Prostate gland (tissue), 2 donors: ENCODE measurements at regions not wholly inside any gene's neighbourhood (a gene's known extent, or its start where the extent isn't known, plus 50 kb on each side); places are given as distances from the start of the nearest gene placed in this dataset.

ENCODE experiments used
- DNase-seq: peaks from one replicate; pipeline ENCODE4 v3.0.0-alpha.2; 2019; ENCODE audit warnings: low spot score
- H3K27ac ChIP-seq, 2 donors: fragments of 200-600 bp; sonication (generic); 2 replicates each; pipeline ENCODE4 v1.5.1; 2017 to 2019
- H3K27me3 ChIP-seq: fragments of 200-600 bp; sonication (generic); replicated peaks from 2 replicates; pipeline ENCODE4 v1.5.1; 2019; ENCODE audit not compliant: insufficient read depth
- H3K36me3 ChIP-seq, 2 donors: fragments of 200-600 bp; sonication (generic); 1 replicate in 1 of 2; 2 replicates in 1 of 2; pipeline versions ENCODE4 v1.5.1 to v1.8.1; 2017 to 2019
- H3K4me1 ChIP-seq: fragments of 200-600 bp; sonication (generic); replicated peaks from 2 replicates; pipeline ENCODE4 v1.5.1; 2019
- H3K4me3 ChIP-seq, 2 donors: fragments of 200-600 bp; sonication (generic); 2 replicates each; pipeline ENCODE4 v1.5.1; 2017 to 2019
- H3K9me3 ChIP-seq: fragments of 200-600 bp; sonication (generic); 2 replicates; pipeline ENCODE4 v1.5.1; 2017
- CTCF ChIP-seq, 4 experiments: fragments of 200-600 bp in 2 of 4; fragments of 450-650 bp in 2 of 4; sonication (generic) in 2 of 4; IDR thresholded peaks; 1 replicate in 3 of 4; 2 replicates in 1 of 4; pipeline ENCODE4 v1.5.1; 2016 to 2019; ENCODE audit warnings: antibody characterized with exemption in 4 of 4, mild to moderate bottlenecking in 2 of 4, moderate library complexity in 2 of 4
- POLR2A ChIP-seq: fragments of 450-650 bp; IDR thresholded peaks from one replicate; pipeline ENCODE4 v1.6.1; 2016; ENCODE audit warnings: antibody characterized with exemption, mild to moderate bottlenecking
- POLR2AphosphoS5 ChIP-seq: sonication (generic); formaldehyde crosslinking; IDR thresholded peaks from one replicate; pipeline ENCODE4 v1.6.1; 2017; ENCODE audit warnings: antibody characterized with exemption
- WGBS: methylation state at CpG from one replicate; pipeline ENCODE4 v1.1.5; 2018; 5-methylcytosine and 5-hydroxymethylcytosine counted together
- intact Hi-C: fragments of 100-400 bp; cut with DNase I; formaldehyde crosslinking; loops from one replicate; pipeline ENCODE4 v1.14.2; 2022

- no peak for DNase-seq
- no peak for TF ChIP-seq CTCF (IDR thresholded peaks at IDR 0.05)
- no peak for TF ChIP-seq POLR2A
- TF ChIP-seq POLR2AphosphoS5: no peak
- 83% methylated on average over 2 of the region's 2 CpGs for WGBS
These were observed 220.2 kb downstream of the AEBP2 start for GRCh38 chr12:19659501-19659900.

GRCh38 chr12:19665121-19665900 is 226.0 kb downstream of the AEBP2 start:
- no peak overlapping the region for H3K27ac ChIP-seq
- no peaks in the 10 kb centered on the region for H3K4me1 ChIP-seq
- no peak for TF ChIP-seq POLR2AphosphoS5
- DNase-seq: no peak
- no peaks in the 10 kb centered on the region for H3K27me3 ChIP-seq
- no peaks in the 10 kb centered on the region for H3K9me3 ChIP-seq
- intact Hi-C loops: no loop called here
- H3K4me3 ChIP-seq: no peak overlapping the region
- 12% methylated on average over 1 of the region's 1 CpG for WGBS
- no peaks in the 10 kb centered on the region for H3K36me3 ChIP-seq

More at GRCh38 chr12:19659501-19659900, 220.2 kb downstream of the AEBP2 start:
- no peaks in the 10 kb centered on the region for H3K4me1 ChIP-seq
- no peak overlapping the region for H3K27ac ChIP-seq
- no peak overlapping the region for H3K4me3 ChIP-seq
- intact Hi-C loops: no loop called here
- no peaks in the 10 kb centered on the region for H3K36me3 ChIP-seq
- H3K9me3 ChIP-seq: no peaks in the 10 kb centered on the region
- H3K27me3 ChIP-seq: no peaks in the 10 kb centered on the region

GRCh38 chr12:19666070-19666469 is 226.8 kb downstream of the AEBP2 start:
- H3K27ac ChIP-seq: no peak overlapping the region

GRCh38 chr12:19669793-19670192 is 230.5 kb downstream of the AEBP2 start:
- 90% methylated on average over 1 of the region's 1 CpG for WGBS
- no peak for TF ChIP-seq CTCF (IDR thresholded peaks at IDR 0.05)
- TF ChIP-seq POLR2A: no peak
- no peak for TF ChIP-seq POLR2AphosphoS5
- Histone ChIP-seq H3K4me3 (no peak overlapping the region), H3K27me3 (no peaks in the 10 kb centered on the region), H3K27ac (no peak overlapping the region), H3K36me3 (no peaks in the 10 kb centered on the region), H3K4me1 (no peaks in the 10 kb centered on the region), H3K9me3 (no peaks in the 10 kb centered on the region)
- no peak for DNase-seq
- intact Hi-C loops: no loop called here

More at GRCh38 chr12:19666070-19666469, 226.8 kb downstream of the AEBP2 start:
- H3K27me3 ChIP-seq: no peaks in the 10 kb centered on the region
- no peak for TF ChIP-seq POLR2A
- no peak for TF ChIP-seq POLR2AphosphoS5
- TF ChIP-seq CTCF (IDR thresholded peaks at IDR 0.05): no peak
- H3K4me1 ChIP-seq: no peaks in the 10 kb centered on the region
- H3K36me3 ChIP-seq: no peaks in the 10 kb centered on the region
- H3K9me3 ChIP-seq: no peaks in the 10 kb centered on the region
- DNase-seq: no peak
- intact Hi-C loops: no loop called here
- no peak overlapping the region for H3K4me3 ChIP-seq

- no peak overlapping the region for H3K4me3 ChIP-seq
- TF ChIP-seq POLR2A (no peak), CTCF (IDR thresholded peaks at IDR 0.05) (no peak), POLR2AphosphoS5 (no peak)
- H3K4me1 ChIP-seq: no peaks in the 10 kb centered on the region
- H3K9me3 ChIP-seq: no peaks in the 10 kb centered on the region
- H3K27me3 ChIP-seq: no peaks in the 10 kb centered on the region
- no peak overlapping the region for H3K27ac ChIP-seq
- DNase-seq: no peak
- intact Hi-C loops: no loop called here
- no peaks in the 10 kb centered on the region for H3K36me3 ChIP-seq
These were observed 232.4 kb downstream of the AEBP2 start for GRCh38 chr12:19671695-19672094.
